ENCODE measurements at regions not wholly inside any gene's neighbourhood (a gene's known extent, or its start where the extent isn't known, plus 50 kb on each side); places are given as distances from the start of the nearest gene placed in this dataset.
"Not testable (repeated sequence)": the region's sequence is repeated elsewhere in the genome, so short reads cannot be mapped to it uniquely, and the experiment has no call there.

DNA sequence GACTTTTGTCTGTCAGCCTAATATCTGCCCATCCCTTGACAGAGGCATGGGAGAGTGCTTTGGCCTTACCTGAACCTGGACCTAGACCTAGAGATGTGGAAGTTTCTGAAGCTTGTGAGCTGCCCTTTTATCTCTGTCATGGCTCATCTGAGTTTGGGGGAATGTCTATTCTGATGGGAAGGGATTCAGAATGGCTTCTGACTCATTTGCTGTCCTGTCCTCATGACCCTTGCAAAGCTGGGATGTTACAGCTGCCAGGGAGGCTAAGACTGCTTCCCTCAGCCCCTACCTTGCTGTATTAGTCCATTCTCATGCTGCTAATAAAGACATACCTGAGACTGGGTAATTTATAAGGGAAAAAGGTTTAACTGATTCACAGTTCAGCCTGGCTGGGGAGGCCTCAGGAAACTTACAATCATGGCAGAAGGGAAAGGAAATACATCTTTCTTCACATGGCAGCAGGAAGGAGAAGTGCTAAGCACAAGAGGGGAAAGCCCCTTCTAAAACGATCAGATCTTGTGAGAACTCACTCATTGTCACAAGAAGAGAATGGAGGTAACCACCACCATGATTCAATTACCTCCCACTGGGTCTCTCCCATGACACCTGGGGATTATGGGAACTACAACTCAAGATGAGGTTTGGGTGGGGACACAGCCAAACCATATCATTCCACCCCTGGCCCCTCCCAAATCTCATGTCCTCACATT, 252.2 kb downstream of the ERMARD start:
- DNase-seq (ENCODE audit: low read depth), result no peak
- TF ChIP-seq, protein P1, sequence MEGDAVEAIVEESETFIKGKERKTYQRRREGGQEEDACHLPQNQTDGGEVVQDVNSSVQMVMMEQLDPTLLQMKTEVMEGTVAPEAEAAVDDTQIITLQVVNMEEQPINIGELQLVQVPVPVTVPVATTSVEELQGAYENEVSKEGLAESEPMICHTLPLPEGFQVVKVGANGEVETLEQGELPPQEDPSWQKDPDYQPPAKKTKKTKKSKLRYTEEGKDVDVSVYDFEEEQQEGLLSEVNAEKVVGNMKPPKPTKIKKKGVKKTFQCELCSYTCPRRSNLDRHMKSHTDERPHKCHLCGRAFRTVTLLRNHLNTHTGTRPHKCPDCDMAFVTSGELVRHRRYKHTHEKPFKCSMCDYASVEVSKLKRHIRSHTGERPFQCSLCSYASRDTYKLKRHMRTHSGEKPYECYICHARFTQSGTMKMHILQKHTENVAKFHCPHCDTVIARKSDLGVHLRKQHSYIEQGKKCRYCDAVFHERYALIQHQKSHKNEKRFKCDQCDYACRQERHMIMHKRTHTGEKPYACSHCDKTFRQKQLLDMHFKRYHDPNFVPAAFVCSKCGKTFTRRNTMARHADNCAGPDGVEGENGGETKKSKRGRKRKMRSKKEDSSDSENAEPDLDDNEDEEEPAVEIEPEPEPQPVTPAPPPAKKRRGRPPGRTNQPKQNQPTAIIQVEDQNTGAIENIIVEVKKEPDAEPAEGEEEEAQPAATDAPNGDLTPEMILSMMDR (IDR thresholded peaks at IDR 0.05; ENCODE audit: insufficient read depth, low read depth, low read length, missing control alignments), result no peak
- no peak overlapping the region for H3K4me3 ChIP-seq (ENCODE audit: low read length)

DNA sequence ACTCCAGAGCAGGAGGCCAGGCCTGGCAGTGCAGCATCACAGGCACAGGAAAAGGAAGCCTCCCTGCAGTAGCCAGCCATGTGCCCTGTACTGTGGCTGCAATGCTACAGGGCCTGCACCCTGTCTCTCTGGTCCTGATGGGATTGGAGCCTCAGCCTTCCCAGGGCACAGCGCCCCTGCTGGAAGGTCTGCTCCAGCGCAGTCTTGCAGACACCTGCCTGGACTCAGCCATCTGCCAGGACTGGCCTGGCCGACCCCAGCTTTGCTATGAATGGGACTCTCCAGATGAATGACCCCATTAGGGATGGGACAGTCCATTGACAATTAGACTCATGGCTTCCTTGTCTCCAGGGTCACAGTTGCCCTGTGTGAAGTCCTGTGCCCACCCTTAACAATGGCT, 251.6 kb downstream of the ERMARD start:
- DNase-seq (ENCODE audit: low read depth), result no peak
- TF ChIP-seq, protein P1 (IDR thresholded peaks at IDR 0.05; ENCODE audit: insufficient read depth, low read depth, low read length, missing control alignments), result no peak
- no peak overlapping the region for H3K4me3 ChIP-seq (ENCODE audit: low read length)

DNA sequence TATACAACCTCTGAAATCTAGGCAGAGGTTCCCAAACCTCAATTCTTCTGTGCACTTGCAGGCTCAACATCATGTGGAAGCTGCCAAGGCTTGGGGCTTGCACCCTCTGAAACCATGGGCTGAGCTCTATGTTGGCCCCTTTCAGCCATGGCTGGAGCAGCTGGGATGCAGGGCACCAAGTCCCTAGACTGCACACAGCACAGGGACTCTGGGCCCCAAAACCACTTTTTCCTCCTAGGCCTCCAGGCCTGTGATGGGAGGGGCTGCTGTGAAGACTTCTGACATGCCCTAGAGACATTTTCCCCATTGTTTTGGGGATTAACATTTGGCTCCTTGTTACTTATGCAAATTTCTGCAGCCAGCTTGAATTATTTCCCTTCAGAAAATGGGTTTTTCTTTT, 250.4 kb downstream of the ERMARD start:
- H3K4me3 ChIP-seq (ENCODE audit: low read length); DNase-seq (ENCODE audit: low read depth): not testable (repeated sequence)

DNA sequence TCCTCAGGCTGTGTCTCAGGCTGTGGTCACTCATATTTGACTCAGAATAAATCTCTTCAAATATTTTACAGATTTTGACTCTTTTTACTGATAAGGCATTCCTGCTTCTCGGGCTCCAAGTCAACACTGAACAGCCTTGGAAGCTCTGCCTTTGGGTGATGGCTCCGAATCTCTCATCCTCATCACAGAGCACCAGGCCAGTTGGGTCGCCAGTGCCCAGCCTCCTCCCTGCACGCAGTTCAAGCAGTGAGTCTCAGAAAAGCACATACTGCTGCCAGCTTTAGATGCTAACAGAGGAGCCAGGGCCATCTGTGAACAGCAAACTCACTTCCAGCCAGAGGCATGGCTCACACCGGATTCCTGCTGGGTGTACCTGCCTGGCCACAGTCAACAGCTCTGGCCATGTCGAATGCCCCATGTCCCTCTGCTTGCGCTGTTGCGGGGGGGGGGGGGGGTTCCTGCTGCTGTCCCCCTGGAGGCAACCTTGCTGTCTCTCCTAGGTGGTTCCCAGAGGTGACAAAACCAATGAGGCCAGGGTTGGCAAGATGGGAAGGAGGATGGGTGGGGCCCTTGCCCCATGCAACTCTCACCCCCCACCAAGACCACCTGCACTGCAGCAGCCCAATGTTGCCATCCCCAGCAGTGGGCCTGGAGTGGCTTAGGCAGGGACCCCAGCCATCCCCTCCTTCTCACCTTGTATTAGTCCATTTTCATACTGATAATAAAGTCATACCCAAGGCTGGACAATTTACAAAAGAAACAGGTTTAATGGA, 248.8 kb downstream of the ERMARD start:
- TF ChIP-seq, protein P1 (IDR thresholded peaks at IDR 0.05; ENCODE audit: insufficient read depth, low read depth, low read length, missing control alignments), result no peak
- H3K4me3 ChIP-seq (ENCODE audit: low read length), result no peak overlapping the region
- DNase-seq (ENCODE audit: low read depth), result no peak

DNA sequence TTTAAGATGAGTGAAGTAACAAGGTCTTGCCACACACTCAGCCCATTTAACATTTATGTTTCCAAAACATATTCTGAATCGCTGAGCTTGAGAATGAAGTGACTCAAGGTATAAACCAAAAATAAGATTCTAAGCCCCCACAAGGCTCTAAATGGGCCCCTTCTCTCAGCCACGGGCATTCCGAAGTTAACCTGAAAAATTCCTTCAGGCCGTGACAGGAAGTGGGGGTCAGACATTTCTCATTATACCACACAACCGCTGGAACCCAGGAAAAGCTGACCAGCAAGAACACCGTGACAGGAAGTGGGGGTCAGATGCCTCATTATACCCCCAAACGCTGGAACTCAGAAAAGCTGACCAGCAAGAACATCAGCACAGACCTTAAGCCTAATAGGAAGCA, 247.9 kb downstream of the ERMARD start:
- TF ChIP-seq, protein P1 (IDR thresholded peaks at IDR 0.05; ENCODE audit: insufficient read depth, low read depth, low read length, missing control alignments), result no peak
- DNase-seq (ENCODE audit: low read depth), result no peak
- no peak overlapping the region for H3K4me3 ChIP-seq (ENCODE audit: low read length)

DNA sequence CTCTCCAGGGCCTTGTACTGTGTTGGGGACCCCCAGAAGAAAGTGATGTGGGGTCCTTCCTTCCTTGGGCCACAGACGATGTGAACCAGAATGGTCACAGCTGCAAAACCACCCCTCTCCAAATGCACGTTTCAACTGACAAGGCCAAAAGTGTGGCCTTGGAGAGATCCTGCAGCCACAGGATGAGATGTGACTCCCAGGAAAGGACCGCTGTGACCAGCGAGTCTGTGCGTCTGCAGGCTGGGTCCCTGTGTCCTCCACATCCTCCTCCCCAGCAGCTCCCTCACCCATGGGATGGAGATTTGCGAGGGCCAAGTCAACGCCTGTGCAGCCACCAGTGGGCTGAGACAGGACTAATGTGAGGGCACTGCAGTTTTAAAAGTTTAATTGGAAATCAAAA, 247.0 kb downstream of the ERMARD start:
- TF ChIP-seq, protein P1 (IDR thresholded peaks at IDR 0.05; ENCODE audit: insufficient read depth, low read depth, low read length, missing control alignments), result no peak
- no peak overlapping the region for H3K4me3 ChIP-seq (ENCODE audit: low read length)
- DNase-seq (ENCODE audit: low read depth), result no peak

DNA sequence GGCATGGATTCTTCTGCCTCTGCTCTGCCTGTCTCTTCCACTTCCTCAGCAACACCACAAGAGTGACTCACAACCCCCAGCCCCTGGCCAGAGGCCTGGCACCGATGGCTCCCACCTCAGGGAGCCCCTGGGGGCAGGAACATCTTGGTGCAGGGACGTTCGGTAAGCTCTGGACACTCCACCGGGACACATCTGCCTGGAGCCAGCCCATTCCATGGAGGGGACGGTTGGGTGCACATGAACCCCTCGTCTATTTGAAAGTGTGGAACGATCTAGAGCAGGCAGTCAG, 246.5 kb downstream of the ERMARD start:
- no peak for DNase-seq (ENCODE audit: low read depth)
- TF ChIP-seq, protein P1 (IDR thresholded peaks at IDR 0.05; ENCODE audit: insufficient read depth, low read depth, low read length, missing control alignments), result no peak
- H3K4me3 ChIP-seq (ENCODE audit: low read length), result no peak overlapping the region

Measured in epithelial cell of esophagus (primary cell).